Sigmoid colon (tissue), 6 donors: ENCODE measurements at regions not wholly inside any gene's neighbourhood (a gene's known extent, or its start where the extent isn't known, plus 50 kb on each side); places are given as distances from the start of the nearest gene placed in this dataset.

Experiments used
- DNase-seq: peaks from one replicate; pipeline ENCODE4 v3.0.0-alpha.2; 2019
- H3K27ac ChIP-seq, 4 donors: fragments of 200-600 bp; sonication (generic); one replicate each; pipeline ENCODE4 v1.5.1; 2016 to 2019; ENCODE audit warnings: mild to moderate bottlenecking in 1 of 4
- H3K27me3 ChIP-seq, 3 donors: fragments of 200-600 bp; sonication (generic); one replicate each; pipeline ENCODE4 v1.5.1; 2019; ENCODE audit warnings: mild to moderate bottlenecking in 1 of 3
- H3K36me3 ChIP-seq, 4 donors: fragments of 200-600 bp; sonication (generic); one replicate each; pipeline ENCODE4 v1.5.1; 2016 to 2019
- H3K4me1 ChIP-seq, 4 donors: fragments of 200-600 bp; sonication (generic); one replicate each; pipeline ENCODE4 v1.5.1; 2017 to 2019
- H3K4me3 ChIP-seq, 4 donors: fragments of 200-600 bp; sonication (generic); one replicate each; pipeline ENCODE4 v1.5.1; 2017 to 2019; ENCODE audit warnings: mild to moderate bottlenecking in 2 of 4, moderate library complexity in 1 of 4
- H3K9me3 ChIP-seq, 4 donors: fragments of 200-600 bp in 3 of 4; sonication (generic) in 3 of 4; one replicate each; pipeline versions ENCODE4 v1.5.1 to v1.6.1; 2013 to 2019
- CTCF ChIP-seq, 4 experiments: fragments of 450-650 bp in 3 of 4; fragments of 200-600 bp in 1 of 4; IDR thresholded peaks; one replicate each; pipeline ENCODE4 v1.5.1; 2016 to 2019; ENCODE audit warnings: antibody characterized with exemption in 4 of 4, mild to moderate bottlenecking in 3 of 4, moderate library complexity in 2 of 4
- EP300 ChIP-seq, 4 donors: sonication (generic); formaldehyde crosslinking; IDR thresholded peaks; one replicate each; pipeline ENCODE4 v1.6.1; 2017; ENCODE audit warnings: antibody characterized with exemption in 4 of 4
- POLR2A ChIP-seq, 2 donors: fragments of 450-650 bp; IDR thresholded peaks; one replicate each; pipeline ENCODE4 v1.6.1; 2016; ENCODE audit warnings: antibody characterized with exemption in 2 of 2, mild to moderate bottlenecking in 2 of 2, moderate library complexity in 2 of 2
- POLR2AphosphoS5 ChIP-seq, 4 donors: sonication (generic); formaldehyde crosslinking; IDR thresholded peaks; one replicate each; pipeline ENCODE4 v1.6.1; 2017; ENCODE audit warnings: antibody characterized with exemption in 4 of 4
- WGBS, 2 donors: extraction: QIAGEN DNeasy Blood & Tissue Kit; methylation state at CpG; one replicate each; pipeline ENCODE4 v1.1.7; 2013; 5-methylcytosine and 5-hydroxymethylcytosine counted together
- intact Hi-C: fragments of 100-400 bp; cut with DNase I; formaldehyde crosslinking; loops from one replicate; pipeline ENCODE4 v1.15.1; 2023
- donor health status: healthy with polysubstance abuse.
- donor health status: healthy.

GRCh38 chr15:62462721-62463120 is 297.6 kb upstream of the C2CD4B start:
- intact Hi-C loops = no loop called here
- Histone ChIP-seq H3K36me3 (no peaks in the 10 kb centered on the region), H3K4me1 (peaks cover 0 to 15% (median 6%) of the 10 kb centered on the region in 4 donors), H3K27me3 (no peaks in the 10 kb centered on the region), H3K4me3 (no peak overlapping the region), H3K27ac (peak overlapping the region in 1 of 4 donors; percentile 4), H3K9me3 (no peaks in the 10 kb centered on the region)
- no peak for TF ChIP-seq CTCF (IDR thresholded peaks at IDR 0.05)
- 82 to 83% methylated on average over 7 of the region's 7 CpGs for WGBS, 2 donors
- DNase-seq = peak; percentile 55

DNA sequence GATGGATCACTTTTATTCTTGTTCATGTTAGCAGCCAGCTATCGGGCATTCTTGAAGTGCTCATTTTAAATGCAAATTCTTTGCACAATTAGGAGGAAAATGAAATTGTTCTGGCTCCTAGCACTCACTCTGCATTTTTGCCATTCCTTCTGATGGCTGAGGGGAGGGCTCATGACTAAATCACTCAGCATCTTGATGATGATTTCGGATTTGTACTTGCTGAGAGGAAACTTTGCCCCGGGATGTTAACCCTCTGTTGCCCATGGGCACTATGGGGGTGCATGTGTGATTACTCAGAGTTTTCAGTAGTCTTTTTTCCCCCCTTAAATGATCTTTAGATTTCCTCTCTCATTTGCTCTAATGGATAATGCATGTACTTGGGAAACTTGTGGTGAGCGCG is 299.6 kb upstream of the C2CD4B start:
- DNase-seq = peak; percentile 14
- Histone ChIP-seq H3K4me1 (peaks cover 0 to 23% (median 18%) of the 10 kb centered on the region in 4 donors), H3K9me3 (no peaks in the 10 kb centered on the region), H3K4me3 (no peak overlapping the region), H3K27me3 (no peaks in the 10 kb centered on the region), H3K27ac (no peak overlapping the region), H3K36me3 (no peaks in the 10 kb centered on the region)
- TF ChIP-seq CTCF (IDR thresholded peaks at IDR 0.05) (no peak), POLR2AphosphoS5 (IDR thresholded peaks at IDR 0.05) (no peak), POLR2A (IDR thresholded peaks at IDR 0.05) (no peak), EP300 (IDR thresholded peaks at IDR 0.05) (no peak)
- 58 to 60% methylated on average over 5 of the region's 5 CpGs for WGBS, 2 donors
- intact Hi-C loops = no loop called here

GRCh38 chr15:62465173-62465572 is 300.1 kb upstream of the C2CD4B start:
- TF ChIP-seq POLR2A (IDR thresholded peaks at IDR 0.05) (no peak), CTCF (IDR thresholded peaks at IDR 0.05) (no peak), POLR2AphosphoS5 (IDR thresholded peaks at IDR 0.05) (no peak), EP300 (IDR thresholded peaks at IDR 0.05) (no peak)
- Histone ChIP-seq H3K27me3 (no peaks in the 10 kb centered on the region), H3K27ac (no peak overlapping the region), H3K9me3 (no peaks in the 10 kb centered on the region), H3K36me3 (no peaks in the 10 kb centered on the region), H3K4me3 (no peak overlapping the region), H3K4me1 (peaks cover 0 to 27% (median 23%) of the 10 kb centered on the region in 4 donors)
- peak; percentile 36 for DNase-seq
- WGBS, 2 donors = 80 to 91% methylated on average over 12 of the region's 12 CpGs
- intact Hi-C loops = no loop called here

GRCh38 chr15:62469478-62469873 is 304.4 kb upstream of the C2CD4B start:
- DNase-seq = peak; percentile 68
- Histone ChIP-seq H3K36me3 (no peaks in the 10 kb centered on the region), H3K9me3 (no peaks in the 10 kb centered on the region), H3K27ac (peak overlapping the region; percentile 48 to 77 (median 71)), H3K27me3 (no peaks in the 10 kb centered on the region), H3K4me3 (no peak overlapping the region), H3K4me1 (peaks cover 0 to 49% (median 44%) of the 10 kb centered on the region in 4 donors)
- intact Hi-C loops = no loop called here
- TF ChIP-seq EP300 (IDR thresholded peaks at IDR 0.05) (no peak), POLR2A (IDR thresholded peaks at IDR 0.05) (no peak), CTCF (IDR thresholded peaks at IDR 0.05) (no peak), POLR2AphosphoS5 (IDR thresholded peaks at IDR 0.05) (no peak)
